ENCODE measurements at regions not wholly inside any gene's neighbourhood (a gene's known extent, or its start where the extent isn't known, plus 50 kb on each side); places are given as distances from the start of the nearest gene placed in this dataset.

DNA sequence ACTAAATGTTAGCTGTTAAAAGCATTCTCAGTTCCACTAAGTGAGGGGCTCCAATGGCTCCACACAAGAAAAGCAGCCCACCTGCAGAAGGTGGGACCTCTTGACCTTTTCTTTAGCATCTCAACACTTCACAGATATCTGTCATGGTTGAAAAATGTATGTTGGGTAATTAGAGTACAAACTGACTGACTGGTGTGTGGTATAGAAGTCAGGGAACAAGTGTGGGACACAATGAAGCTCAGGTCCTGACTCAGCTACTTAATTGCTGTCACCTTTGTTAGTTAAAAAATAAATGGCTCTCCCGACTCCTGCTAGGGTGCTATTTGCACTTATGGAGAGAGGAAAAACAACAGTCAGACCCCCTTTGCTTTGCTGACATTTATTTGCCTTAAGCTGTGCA lies 299.0 kb downstream of the TTC6 start:
- BruUV-seq (replicated peaks): no TSS peak
- DNase-seq (ENCODE audit: low read depth, low spot score): no peak
- no peaks in the 10 kb centered on the region for H3K9me3 ChIP-seq (replicated peaks; ENCODE audit: control insufficient read depth, insufficient read depth, low read length)
- H2AFZ ChIP-seq (ENCODE audit: low read depth, low read length): no peak overlapping the region
- peaks cover 5 to 11% of the 10 kb centered on the region in 2 experiments for H3K27me3 ChIP-seq (ENCODE audit: control insufficient read depth in 2 of 2, insufficient read depth in 2 of 2, low read length in 2 of 2)
- no peak overlapping the region for H3K4me2 ChIP-seq (ENCODE audit: insufficient read depth, low read length)
- H3K9ac ChIP-seq (replicated peaks; ENCODE audit: extremely low read depth, insufficient read depth, low read length): no peak overlapping the region
- CTCF ChIA-PET: interaction anchor here (1.2 kb wide), 1 partner anchor 9 kb away, joined by 4 read pairs; no protein-coding TSS in a partner anchor
- no peaks in the 10 kb centered on the region for H3K9me1 ChIP-seq (replicated peaks; ENCODE audit: control insufficient read depth, extremely low read depth, insufficient read depth, low read length)
- intact Hi-C loops (cut with micrococcal nuclease) (no loop called here), dilution Hi-C loops (cut with MboI; ENCODE audit: extremely low pct_ligation_motif_present, low sequenced_read_pairs) (no loop called here)
- no peak overlapping the region for H3K27ac ChIP-seq (ENCODE audit: insufficient read depth, low read depth, low read length)
- H4K20me1 ChIP-seq (replicated peaks; ENCODE audit: control insufficient read depth, extremely low read depth, insufficient read depth, low read length): no peaks in the 10 kb centered on the region
- H3K4me1 ChIP-seq (ENCODE audit: control insufficient read depth, extremely low read depth, insufficient read depth, low read length): no peaks in the 10 kb centered on the region
- TF ChIP-seq JUN (IDR thresholded peaks at IDR 0.05; ENCODE audit: borderline replicate concordance, insufficient read depth, insufficient read length, low read depth) (no peak), POLR2AphosphoS5 (IDR thresholded peaks at IDR 0.05; ENCODE audit: insufficient read depth, low read depth, low read length) (no peak), FOS (IDR thresholded peaks at IDR 0.05; ENCODE audit: borderline replicate concordance, insufficient read depth, low read length) (no peak), GATA2 (IDR thresholded peaks at IDR 0.05; ENCODE audit: insufficient read depth, insufficient read length, low read depth, low read length) (no peak), EZH2 (IDR thresholded peaks at IDR 0.05; ENCODE audit: borderline replicate concordance, low read depth, low read length, severe bottlenecking) (no peak), MYC (IDR thresholded peaks at IDR 0.05; ENCODE audit: low read depth, low read length) (no peak), POLR2A (IDR thresholded peaks at IDR 0.05; ENCODE audit: low read depth, low read length) (no peak)
- TF ChIP-seq, protein P1, sequence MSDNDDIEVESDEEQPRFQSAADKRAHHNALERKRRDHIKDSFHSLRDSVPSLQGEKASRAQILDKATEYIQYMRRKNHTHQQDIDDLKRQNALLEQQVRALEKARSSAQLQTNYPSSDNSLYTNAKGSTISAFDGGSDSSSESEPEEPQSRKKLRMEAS (IDR thresholded peaks at IDR 0.05; ENCODE audit: insufficient read depth, insufficient read length): no peak
- TF ChIP-seq, protein P2, sequence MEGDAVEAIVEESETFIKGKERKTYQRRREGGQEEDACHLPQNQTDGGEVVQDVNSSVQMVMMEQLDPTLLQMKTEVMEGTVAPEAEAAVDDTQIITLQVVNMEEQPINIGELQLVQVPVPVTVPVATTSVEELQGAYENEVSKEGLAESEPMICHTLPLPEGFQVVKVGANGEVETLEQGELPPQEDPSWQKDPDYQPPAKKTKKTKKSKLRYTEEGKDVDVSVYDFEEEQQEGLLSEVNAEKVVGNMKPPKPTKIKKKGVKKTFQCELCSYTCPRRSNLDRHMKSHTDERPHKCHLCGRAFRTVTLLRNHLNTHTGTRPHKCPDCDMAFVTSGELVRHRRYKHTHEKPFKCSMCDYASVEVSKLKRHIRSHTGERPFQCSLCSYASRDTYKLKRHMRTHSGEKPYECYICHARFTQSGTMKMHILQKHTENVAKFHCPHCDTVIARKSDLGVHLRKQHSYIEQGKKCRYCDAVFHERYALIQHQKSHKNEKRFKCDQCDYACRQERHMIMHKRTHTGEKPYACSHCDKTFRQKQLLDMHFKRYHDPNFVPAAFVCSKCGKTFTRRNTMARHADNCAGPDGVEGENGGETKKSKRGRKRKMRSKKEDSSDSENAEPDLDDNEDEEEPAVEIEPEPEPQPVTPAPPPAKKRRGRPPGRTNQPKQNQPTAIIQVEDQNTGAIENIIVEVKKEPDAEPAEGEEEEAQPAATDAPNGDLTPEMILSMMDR (IDR thresholded peaks at IDR 0.05; ENCODE audit: extremely low read depth in 1 of 2, insufficient read depth in 1 of 2, low read depth in 1 of 2, low read length in 2 of 2): no peak
- no peaks in the 10 kb centered on the region for H3K79me2 ChIP-seq (ENCODE audit: control insufficient read depth, insufficient read depth, low read length)
- no peaks in the 10 kb centered on the region for H3K36me3 ChIP-seq (ENCODE audit: control insufficient read depth in 2 of 2, extremely low read depth in 1 of 2, insufficient read depth in 2 of 2, low read length in 2 of 2)
- FAIRE-seq: no peak
- POLR2A ChIA-PET: no interaction called here
- no peak overlapping the region for H3K4me3 ChIP-seq (replicated peaks in 1 of 3; ENCODE audit: insufficient read depth in 1 of 3, low read depth in 1 of 3, low read length in 3 of 3)
